ENCODE measurements at regions not wholly inside any gene's neighbourhood (a gene's known extent, or its start where the extent isn't known, plus 50 kb on each side); places are given as distances from the start of the nearest gene placed in this dataset.

DNA sequence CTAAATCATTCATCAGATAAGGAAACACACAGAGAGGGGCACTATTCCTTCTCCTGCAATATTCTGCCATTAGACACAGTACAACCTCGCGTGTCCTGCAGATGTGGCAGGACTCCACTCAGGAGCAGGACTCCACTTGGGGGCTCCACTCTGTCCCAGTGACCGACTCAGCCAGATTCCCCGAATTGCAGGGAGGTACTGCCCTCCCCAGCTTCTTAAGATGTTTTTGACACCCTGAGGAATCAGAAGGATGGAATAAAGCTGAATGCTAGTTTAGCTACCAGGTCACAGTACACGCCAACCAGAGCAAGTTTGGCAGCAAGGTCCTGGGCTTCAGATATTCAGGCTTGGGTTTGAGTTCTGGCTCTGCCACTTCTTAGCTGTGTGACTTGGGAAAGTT is 99.3 kb upstream of the USP47 start:
- no peaks in the 10 kb centered on the region for H3K36me3 ChIP-seq
- H3K4me3 ChIP-seq (ENCODE audit: low read depth, low read length): no peak overlapping the region
- TF ChIP-seq CTCF (IDR thresholded peaks at IDR 0.05; ENCODE audit: low read depth, low read length): no peak
- no peaks in the 10 kb centered on the region for H3K27me3 ChIP-seq
- no peaks in the 10 kb centered on the region for H3K9me3 ChIP-seq
- H3K4me1 ChIP-seq: no peaks in the 10 kb centered on the region
- DNase-seq: no peak

GRCh38 chr11:11740836-11741235 is 100.9 kb upstream of the USP47 start:
- Histone ChIP-seq H3K4me3 (ENCODE audit: low read depth, low read length) (no peak overlapping the region), H3K4me1 (no peaks in the 10 kb centered on the region), H3K36me3 (no peaks in the 10 kb centered on the region), H3K9me3 (no peaks in the 10 kb centered on the region), H3K27me3 (no peaks in the 10 kb centered on the region)
- DNase-seq: no peak
- no peak for TF ChIP-seq CTCF (IDR thresholded peaks at IDR 0.05; ENCODE audit: low read depth, low read length)

GRCh38 chr11:11740073-11740702 is 101.6 kb upstream of the USP47 start:
- Histone ChIP-seq H3K4me1 (no peaks in the 10 kb centered on the region), H3K36me3 (no peaks in the 10 kb centered on the region), H3K9me3 (no peaks in the 10 kb centered on the region), H3K4me3 (ENCODE audit: low read depth, low read length) (no peak overlapping the region), H3K27me3 (no peaks in the 10 kb centered on the region)
- DNase-seq: no peak
- TF ChIP-seq CTCF (IDR thresholded peaks at IDR 0.05; ENCODE audit: low read depth, low read length): no peak

DNA sequence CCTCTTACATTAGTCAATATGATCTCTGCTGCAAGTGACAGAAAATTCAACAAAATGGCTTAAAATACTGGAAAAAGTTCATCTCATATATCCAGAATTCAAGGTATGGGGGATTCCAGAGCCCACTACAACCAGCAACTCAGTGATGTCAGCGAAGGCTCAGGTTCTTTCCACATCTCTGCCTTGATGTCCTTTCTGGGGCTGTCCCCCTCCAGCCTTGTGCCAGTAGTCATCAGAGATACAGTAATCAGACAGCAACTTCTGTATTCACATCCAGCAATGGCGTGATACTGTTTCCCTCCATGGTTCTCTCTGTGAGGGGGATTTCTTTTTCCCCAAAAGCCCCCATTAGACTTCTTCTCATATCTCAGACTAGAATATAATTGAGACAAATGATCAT is 103.4 kb upstream of the USP47 start:
- Histone ChIP-seq H3K4me3 (ENCODE audit: low read depth, low read length) (no peak overlapping the region), H3K36me3 (no peaks in the 10 kb centered on the region), H3K27me3 (0 out of 2 replicates have a peak, but pooled peaks cover 2% of the 10 kb centered on the region), H3K9me3 (no peaks in the 10 kb centered on the region), H3K4me1 (no peaks in the 10 kb centered on the region)
- no peak for DNase-seq
- no peak for TF ChIP-seq CTCF (IDR thresholded peaks at IDR 0.05; ENCODE audit: low read depth, low read length)

DNA sequence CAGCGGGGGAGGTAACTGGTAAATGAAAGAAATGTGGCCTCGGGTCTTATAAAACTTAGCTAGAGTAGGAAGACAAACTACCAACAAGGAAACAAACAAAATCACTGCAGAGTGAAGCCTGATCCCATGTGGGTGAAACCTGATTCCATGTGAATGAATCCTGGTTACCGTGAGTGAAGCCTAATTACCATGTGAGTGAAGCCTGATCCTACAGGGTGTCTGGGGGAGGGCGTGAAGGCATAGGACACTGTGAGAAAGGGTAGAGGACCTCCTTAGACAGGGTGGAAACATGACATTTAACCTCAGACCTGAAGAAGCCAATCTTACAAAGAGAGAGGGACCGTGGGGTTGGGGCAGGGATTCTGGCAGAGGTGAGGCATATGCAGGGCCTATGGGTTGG is 106.2 kb upstream of the USP47 start:
- Histone ChIP-seq H3K4me1 (no peaks in the 10 kb centered on the region), H3K4me3 (ENCODE audit: low read depth, low read length) (no peak overlapping the region), H3K9me3 (no peaks in the 10 kb centered on the region), H3K27me3 (peaks cover 3% of the 10 kb centered on the region; the same call in 1 of the 2 replicates), H3K36me3 (no peaks in the 10 kb centered on the region)
- no peak for TF ChIP-seq CTCF (IDR thresholded peaks at IDR 0.05; ENCODE audit: low read depth, low read length)
- DNase-seq: no peak

DNA sequence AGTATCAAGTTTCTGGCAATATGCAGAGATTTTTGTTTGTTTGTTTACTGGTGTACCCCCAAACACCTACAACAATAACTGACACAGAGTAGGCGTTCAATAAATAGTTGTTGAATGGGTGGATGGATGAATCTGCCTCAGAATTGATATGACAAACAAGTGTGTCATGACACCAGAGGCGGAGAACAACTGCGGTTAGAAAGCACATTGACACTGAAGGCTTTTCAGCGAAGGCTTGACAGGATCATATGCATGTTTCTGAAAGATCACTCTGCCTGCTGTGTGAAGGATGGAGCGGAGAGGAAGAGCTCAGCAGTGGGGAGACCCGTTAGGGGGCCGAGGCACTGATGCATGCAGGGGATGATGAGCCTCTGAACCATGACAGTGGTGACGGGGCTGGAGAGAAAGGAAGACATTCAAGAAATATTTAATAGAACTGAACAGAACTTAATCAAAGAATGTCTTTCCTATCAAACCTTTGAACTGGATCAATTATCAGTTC is 108.5 kb upstream of the USP47 start:
- Histone ChIP-seq H3K4me1 (no peaks in the 10 kb centered on the region), H3K9me3 (no peaks in the 10 kb centered on the region), H3K27me3 (peaks cover 3% of the 10 kb centered on the region; the same call in 1 of the 2 replicates), H3K36me3 (no peaks in the 10 kb centered on the region), H3K4me3 (ENCODE audit: low read depth, low read length) (no peak overlapping the region)
- no peak for TF ChIP-seq CTCF (IDR thresholded peaks at IDR 0.05; ENCODE audit: low read depth, low read length)
- DNase-seq: no peak

Measured in BE2C (cell line).